Activated T-cell treated with anti-CD3 and anti-CD28 coated beads, Interleukin-2, amount 50 U/mL, for 1 hour (primary cell): ENCODE measurements at regions not wholly inside any gene's neighbourhood (a gene's known extent, or its start where the extent isn't known, plus 50 kb on each side); places are given as distances from the start of the nearest gene placed in this dataset.
"Not testable (repeated sequence)": the region's sequence is repeated elsewhere in the genome, so short reads cannot be mapped to it uniquely, and the experiment has no call there.

Experiments used
- DNase-seq: peaks from one replicate; pipeline ENCODE4 v3.0.0-alpha.2; 2020

DNA sequence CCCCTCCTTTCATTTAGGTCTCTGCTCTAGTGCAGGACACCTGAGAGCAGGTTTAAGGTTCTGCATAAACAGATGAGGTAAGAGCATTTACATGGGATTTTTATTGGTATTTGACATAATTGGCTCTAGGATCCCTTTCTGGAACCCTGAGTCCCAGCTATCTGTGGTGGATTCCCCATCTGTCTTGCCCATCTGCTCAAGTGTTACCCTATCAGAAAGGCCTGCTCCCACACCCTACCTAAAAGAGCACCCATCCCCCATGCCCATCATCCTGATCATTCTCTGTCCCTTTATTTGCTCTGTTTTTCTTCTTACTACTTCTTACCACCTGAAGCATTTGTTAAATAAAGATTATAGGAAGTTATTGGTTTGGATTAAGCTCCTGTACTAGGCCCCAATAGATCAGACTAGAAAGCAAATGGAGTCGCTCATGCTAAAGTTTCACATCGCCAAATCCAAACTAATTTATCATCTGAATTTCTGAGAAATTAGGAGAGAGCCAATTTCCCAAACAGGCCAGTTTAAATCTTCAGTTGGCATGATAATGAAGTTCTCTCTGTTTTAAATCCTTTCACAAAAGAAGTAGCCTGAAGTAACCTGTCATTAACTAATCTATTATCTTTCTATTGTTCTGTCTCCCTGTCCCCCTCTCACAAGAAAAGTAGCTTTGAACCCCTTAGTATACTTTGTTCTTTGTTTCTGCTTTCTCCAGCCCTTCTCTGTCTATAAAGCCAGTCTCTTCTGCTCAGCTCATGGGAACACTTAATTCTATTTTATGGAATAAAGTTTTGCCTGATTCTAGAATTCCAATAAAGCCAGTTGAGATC is 178.6 kb downstream of the ZNF674 start:
- no peak for DNase-seq

DNA sequence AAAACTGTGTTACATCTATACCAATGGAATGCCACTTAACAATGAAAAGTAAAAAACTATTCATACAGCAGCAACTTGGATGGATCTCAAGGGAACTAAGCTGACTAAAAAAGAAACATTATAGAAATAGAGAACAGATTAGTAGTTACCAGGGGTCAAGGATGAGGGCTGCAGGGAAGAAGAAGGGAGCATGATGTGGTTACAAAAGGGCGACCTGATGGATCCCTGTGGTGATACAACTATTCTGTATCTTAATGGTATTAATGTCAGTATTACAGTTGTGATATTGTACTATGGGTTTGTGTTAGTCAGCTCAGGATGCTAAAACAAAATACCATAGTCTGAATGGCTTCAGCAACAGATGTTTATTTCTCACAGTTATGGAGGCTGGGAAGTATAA is 190.7 kb downstream of the ZNF674 start:
- no peak for DNase-seq

DNA sequence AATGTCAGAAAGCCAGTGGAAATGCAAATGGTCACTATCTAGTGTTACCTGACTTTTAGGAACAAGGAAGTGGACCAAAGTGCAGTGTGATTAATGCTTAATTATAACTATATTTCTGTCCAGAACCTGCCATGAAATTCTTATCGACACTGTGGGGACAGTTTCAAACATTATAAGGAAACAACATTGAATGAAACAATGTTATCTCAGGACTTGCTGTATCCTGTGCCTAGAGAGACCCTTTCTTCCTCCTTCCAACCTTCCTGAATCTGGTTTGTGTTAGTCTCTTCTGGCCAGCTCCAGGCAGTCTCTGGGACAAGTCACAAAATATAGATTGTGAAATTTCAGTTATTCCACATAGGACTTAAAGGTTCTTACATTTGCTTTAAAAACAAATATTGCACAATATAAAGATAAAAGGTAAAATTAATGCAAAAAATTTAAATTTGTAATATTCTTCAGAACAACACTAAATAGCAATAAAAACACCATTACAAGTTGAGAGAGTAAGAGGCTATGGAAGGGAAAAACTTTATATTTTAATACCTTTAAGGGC is 203.4 kb downstream of the ZNF674 start:
- no peak for DNase-seq

DNA sequence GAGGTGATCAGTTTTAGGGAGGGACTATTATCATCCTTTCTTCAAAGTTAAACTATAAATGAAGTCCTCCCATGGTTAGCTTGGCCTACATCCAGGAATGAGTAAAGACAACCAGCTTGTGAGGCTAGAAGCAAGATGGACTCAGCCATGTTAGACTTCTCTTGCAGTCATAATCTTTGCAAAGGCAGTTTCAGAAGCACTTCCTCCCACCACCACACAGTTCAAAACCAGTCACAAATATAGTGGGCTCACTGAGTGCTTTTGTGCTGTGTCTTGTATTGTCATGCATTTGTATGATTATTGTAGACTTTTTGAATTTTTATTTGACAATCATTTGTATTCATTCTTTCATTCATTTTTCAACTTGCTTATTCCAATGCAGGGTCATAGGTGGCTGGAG is 204.5 kb downstream of the ZNF674 start:
- no peak for DNase-seq

DNA sequence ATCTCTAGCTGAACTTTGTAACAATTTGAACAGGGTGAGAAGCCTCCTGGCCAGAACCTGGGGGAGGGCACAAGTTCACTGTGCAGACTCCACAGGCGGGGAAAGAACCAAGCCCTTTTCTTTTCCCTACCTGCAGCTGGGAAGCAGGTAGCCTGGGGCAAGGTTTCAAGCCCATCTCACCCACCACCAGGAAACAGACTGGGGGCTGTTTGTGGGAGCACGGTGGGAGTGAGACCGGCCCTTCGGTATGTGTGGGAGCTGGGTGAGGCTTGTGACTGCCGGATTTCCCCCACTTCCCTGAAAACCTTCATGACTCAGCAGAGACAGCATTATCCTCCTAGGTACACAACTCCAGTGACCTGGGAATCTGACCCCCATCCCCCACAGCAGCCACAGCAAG is 211.7 kb downstream of the ZNF674 start:
- no peak for DNase-seq

DNA sequence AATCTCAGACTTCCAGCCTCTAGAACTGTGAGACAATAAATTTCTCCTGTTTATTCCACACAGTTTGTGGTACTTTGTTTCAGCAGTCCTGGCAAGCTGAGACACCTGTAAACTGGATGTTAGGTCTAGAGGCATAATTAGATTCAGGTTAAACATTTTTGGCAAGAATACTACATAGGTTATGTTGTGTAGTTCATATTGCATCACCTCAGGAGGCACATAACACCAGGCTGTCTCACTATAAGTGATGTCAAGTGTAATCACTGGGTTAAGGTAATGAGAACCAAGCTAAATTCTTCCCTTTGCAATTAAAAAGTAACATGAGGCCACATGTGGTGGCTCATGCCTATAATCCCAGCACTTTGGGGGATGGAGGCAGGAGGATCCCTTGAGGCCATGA is 214.2 kb downstream of the ZNF674 start:
- DNase-seq, result no peak

DNA sequence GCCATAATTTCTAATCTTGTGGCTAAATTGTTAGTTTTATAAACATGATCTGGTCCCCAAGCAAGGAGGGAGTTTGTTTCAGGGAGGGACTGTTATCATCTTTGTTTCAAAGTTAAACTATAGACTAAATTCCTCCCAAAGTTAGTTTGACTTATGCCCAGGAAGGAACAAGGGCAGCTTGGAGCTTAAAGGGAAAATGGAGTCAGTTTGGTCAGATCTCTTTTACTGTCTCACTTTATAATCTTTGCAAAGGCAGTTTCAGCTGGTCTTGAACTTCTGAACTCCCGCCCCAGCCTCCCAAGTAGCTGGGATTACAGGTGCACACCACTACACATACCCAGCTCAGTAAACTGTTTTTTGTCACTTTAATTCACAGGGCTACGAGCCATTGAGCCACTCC is 214.7 kb downstream of the ZNF674 start:
- DNase-seq, result no peak

DNA sequence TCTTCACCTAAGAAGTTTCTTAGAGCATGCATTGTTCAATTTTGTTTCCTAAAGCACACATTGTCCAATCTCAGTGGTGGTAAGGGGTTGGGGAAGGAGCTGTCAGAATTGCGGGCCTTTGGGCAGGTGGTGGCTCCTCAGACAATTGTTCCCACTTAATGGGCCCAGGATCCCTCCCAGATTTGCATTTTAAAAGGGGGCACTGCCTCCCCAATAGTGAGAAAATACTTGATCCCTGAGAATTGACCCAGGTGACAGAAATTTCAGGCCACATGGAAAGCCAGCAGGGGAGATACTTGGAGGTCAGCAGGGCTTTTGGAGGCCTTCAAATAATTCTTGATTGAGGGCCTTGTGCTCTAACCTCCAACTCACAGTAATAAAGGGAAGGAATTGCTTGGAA is 217.1 kb downstream of the ZNF674 start:
- no peak for DNase-seq

DNA sequence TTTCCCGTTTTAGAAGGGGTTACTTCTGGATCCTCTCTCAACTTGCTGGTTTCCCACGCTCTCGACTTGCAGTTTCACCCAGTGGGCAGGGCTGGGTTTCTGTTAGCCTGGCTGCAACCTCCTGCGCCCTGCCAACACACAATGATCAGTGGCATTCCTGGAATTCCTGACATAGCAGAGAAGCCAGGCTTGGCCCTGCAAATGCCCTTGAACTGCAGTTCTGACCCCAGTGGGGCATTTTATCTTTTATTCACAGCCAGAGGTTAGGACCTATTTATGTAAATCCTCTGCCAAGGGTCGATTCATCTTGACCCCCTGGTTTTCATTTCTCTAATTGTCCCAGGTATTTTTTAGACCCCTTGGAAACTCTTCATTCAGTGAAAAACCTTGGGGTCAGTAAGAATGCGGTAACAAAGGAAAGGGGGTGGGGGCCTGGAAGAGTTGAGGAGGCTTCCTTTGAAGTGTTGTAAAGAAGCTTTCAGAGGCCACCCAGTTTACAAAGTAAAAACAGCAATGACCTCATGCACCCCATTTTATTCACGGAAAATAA is 217.6 kb downstream of the ZNF674 start:
- DNase-seq, result no peak

DNA sequence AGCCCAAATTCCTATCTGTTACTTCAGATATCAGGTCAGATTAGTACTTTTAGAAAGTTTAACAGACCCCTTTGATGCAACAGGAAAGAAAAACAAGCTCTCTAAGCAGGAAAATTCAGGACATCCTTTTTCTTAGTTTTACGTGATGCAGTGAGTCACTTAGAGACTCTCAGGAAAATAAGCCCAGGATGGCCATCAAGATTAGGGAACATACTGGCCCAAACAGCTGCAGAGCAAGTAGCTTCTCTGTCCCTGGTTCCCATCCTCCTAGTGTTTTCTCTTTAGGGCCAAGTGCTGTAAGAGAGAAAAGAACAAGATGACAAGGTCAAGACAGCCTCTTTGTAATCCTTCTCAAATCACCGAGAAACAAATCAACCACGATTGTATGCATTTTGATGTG is 219.1 kb downstream of the ZNF674 start:
- no peak for DNase-seq

DNA sequence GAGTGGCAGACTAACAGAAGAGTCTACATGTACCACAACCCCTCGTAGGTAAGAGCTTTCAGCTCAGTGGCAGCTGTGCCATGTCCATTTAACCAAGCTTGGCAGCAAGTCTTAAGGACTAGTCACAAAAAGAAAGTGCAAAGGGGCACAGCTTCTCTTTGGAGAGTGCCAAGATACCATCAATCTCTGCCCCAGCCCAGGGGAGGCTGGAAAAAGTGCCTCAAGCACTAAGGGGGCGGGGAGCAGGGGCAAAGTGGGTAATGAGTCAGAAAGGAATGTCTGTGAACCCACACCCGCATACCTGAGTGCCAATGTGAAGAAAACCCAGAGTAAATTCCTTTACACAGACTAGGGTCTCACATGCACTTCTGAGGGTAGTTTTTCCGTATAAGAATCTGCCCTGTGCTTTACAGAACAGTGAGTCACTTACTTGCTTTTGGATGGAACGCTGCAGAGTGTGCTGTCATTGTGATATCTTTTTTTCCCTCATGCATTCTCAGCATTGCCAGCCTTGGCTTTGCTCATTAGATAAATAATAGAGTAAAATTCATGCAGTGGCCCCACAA is 219.8 kb downstream of the ZNF674 start:
- DNase-seq, result peak; percentile 36

DNA sequence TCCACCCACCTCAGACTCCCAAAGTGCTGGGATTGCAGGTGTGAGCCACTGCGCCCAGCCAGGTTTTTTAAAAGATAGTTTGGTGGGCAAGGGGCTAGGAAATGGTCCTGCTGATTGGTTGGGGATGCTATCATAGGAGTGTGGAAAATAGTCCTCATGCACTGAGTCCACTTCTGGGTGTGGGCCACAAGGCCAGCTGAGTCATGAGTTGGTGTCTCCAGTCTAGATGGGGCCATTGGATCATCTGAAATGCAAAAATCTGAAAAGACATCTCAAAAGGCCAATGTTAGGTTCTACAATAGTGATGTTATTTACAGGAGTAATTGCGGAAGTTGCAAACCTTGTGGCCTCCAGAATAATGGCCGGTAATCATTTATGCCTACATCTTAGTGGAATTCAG is 221.1 kb downstream of the ZNF674 start:
- DNase-seq, result no peak

DNA sequence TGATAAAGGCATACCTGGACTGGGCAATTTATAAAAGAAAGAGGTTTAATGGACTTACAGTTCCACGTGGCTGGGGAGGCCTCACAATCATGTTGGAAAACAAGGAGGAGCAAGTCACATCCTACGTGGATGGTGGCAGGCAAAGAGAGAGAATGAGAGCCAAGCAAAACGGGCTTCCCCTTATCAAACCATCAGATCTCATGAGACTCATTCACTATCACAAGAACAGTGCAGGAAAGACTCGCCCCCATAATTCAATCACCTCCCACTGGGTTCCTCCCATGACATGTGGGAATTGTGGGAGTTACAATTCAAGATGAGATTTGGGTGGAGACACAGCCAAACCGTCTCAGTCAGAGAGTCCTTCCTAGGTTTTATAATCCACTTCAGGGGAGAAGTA is 222.3 kb downstream of the ZNF674 start:
- not testable (repeated sequence) for DNase-seq

DNA sequence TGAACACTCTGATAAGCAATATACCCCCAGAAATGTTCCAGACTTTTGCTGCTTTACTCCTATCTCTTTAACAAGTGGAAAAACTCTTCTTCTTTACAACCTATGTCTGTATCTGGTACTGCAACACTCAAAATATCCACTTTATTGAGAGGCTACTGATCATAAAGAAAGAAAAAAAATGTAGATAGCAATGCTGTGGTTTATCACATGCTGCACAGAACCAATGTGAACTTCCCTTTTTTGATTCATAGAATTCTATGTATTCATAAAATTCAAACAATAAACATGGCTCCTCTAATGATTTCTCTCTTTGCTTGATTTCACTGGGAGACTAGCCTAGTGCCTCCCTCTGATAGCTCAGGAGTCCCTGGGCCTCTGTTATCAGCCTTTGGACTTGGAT is 223.5 kb downstream of the ZNF674 start:
- no peak for DNase-seq

DNA sequence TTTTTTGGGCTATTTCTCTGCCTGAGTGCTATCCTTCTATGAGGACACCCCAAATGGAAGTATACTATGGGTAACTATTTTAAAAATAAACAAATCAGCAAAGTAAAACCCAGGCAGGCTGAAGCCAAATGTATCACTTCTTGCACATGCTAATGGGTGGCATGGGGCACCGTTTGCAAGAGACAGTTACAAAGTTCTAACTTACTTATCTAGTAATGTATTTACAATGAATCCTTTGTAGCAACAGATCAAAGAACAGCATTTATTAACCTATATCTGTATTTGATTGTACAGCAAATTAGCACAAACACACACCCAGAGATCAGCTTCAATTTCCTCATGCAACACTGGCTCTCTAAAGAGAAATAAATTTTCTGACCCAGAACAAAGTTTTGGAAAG is 225.5 kb downstream of the ZNF674 start:
- DNase-seq, result no peak

DNA sequence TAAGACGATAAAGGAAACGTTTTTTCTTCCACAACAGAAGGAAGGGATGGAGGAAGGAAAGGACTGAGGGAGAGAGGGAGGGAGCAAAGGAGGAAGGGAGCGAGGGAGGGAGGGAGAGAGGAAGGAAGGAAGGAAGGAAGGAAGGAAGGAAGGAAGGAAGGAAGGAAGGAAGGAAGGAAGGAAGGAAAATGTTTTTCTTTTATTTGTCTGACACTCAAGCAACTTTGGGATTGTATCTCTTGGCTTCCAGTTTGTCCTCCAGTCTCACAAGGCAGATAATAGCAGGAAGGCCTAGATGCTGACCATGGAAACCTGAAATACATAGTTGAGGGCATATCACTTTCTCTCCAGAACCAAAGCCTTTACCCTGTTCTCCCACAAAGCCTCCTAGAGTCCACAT is 226.7 kb downstream of the ZNF674 start:
- DNase-seq, result no peak

DNA sequence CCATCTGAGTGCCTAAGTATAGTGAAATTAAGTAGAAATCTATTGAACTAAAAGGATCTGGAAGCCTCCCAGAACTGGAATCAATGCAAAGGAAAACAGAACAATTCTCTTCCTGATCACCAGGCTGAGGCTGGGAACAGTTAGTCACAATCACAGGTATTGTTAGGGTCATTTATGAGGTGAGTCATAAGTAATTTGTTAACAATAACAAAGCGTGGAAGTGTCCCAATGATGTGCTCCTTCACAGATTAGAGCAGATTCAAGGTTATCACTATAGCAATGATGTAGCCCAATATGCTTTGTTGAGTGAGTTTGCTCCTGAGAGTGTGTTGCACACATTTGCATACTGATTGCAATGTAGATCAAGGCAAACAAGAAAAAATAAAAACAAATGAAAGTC is 228.1 kb downstream of the ZNF674 start:
- no peak for DNase-seq

DNA sequence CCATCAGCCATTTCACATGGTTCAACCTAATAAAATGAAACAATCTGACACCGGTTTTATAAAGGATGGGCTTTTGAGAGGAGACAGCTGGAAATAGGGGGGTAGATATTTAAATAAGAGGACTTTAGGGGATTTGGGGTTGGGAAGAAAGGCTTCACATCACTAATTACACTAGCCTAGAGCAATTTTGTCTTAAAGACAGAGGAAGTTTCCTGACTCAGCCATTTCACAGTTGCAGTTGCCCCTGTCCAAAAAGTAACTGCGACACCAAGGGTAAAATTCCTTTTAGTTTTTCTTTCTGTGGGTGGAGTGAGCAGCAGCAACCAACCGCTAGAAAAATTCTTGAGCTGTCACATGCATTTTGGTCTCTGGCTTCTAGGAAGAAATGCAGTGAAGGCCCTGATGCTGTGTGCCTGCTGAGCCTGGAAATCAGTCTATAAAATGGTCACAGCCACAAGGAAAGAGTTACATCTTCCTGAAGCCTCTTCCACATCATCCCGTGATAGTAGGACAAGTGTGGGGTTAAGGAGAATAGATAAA is 233.6 kb downstream of the ZNF674 start:
- DNase-seq, result no peak

DNA sequence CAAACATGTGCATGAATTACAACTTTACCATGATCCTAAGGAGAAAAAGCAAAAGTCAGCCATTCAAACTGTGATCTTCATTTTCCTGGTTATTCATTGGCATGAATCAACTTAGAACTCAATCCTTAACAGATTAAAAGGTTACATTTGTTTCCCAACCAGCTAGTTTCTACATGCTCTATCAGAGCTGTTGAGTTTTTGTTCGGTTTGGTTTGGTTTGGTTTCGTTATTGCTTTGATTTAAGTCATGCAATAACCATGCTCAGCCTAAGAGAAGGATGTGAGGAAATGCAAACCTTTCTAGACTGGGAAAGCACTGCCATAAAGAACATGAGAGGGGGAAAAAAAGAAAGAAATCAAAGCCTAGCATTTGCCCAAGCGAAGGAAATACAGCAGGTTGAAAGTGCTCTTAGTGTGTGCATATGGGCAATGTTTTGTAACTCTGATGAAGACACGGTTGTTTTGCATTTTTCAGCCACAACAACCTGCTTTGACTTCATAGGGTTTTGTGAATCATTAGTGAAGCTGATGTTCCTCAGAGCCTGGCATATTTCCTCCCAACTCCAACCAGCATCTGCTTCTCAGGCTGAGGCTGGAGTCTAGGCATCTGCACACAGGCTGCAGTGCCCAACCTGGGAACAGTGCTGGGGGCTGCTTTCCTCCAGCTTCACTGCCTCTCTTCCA is 234.3 kb downstream of the ZNF674 start:
- no peak for DNase-seq

DNA sequence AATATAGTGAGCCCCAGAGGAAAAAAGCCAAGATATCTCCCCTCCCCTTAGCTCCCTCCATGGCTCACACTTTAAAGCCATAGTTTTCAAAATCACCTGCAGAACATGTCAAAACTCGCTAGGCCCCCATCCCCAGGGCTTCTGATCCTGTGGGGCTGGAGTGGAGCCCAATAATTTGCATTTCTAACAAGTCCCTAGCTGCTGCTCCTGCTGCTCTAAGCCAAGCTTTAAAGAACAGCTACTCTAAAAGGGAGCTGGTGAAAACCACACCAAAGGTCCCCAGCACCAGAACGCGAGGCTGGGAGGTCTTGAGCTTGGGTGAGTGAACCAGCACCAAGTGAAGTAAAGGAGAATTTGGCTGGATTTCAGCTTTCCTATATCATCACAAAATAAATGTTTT is 237.1 kb downstream of the ZNF674 start:
- DNase-seq, result no peak

DNA sequence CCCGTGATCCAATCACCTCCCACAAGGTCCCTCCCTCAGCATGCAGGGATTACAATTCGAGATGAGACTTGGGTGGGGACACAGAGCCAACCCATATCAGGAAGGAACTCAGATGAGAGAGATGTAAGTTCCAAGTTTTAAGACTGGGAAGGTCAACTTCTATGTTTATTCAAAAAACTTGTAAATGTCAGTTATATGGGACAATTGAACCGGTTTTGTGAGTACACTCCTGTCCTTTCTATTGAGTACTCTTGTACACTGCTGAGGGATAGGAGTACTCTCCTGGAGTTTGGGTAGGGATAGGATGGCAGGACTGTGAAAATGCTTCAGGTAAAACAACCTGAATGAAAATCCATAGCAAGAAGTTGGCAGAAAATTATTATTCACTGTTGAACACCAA is 239.1 kb downstream of the ZNF674 start:
- no peak for DNase-seq

DNA sequence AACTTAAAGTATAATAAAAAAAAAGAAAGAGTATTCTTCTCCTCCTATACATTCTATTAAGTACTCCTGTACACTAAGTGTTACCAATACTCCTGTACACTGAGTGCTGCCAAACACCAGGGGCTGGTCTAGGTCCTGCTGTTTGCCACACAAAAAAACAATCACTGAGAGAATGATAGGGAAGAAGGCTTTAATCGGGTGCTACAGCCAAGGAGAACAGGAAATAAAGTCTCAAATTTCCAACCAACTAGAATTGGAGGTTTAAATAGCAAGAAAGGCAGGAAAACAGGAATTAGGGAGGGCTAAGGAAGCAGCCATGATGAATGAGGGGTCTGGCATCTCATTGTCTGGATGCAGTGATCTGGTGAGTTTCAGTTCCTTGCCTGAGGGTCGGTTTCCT is 239.8 kb downstream of the ZNF674 start:
- no peak for DNase-seq

DNA sequence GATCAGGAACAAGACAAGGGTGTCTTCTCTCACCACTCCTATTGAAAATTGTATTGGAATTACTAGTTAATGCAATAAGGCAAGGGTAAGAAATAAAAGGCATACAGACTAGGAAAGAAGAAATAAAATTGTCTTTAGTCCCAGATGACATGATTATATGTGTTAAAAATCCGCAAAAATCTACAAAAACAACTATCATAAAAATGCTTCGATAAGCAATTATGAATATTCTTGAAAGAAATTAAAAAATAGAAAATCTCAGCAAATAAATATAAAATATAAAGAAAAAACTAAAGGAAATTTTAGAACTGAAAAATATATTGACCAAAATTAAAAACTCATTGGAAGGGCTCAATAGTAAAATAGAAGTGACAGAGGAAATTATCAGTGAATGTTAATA is 243.3 kb downstream of the ZNF674 start:
- no peak for DNase-seq

DNA sequence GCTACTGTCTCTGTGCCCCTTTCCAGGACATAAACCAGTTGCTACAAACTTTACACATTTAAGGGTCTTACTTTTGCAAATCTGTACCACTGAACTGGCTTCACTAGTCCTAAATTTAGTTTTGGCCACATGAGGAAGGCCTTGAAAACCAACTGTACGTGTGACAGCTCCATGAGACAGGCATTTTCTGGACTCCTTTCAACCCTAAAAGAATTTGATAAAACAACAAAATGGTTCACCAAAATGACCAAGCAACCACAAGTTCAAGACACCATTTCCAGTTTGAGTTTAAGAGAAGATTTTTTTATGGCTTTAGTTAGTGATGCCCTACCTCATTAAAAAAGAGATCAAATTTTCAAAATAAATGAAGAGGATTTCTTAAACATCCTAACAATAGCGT is 246.4 kb downstream of the ZNF674 start:
- DNase-seq, result no peak
